ENCODE measurements at regions not wholly inside any gene's neighbourhood (a gene's known extent, or its start where the extent isn't known, plus 50 kb on each side); places are given as distances from the start of the nearest gene placed in this dataset.

- TF ChIP-seq POLR2A (IDR thresholded peaks at IDR 0.05), result no peak
- TF ChIP-seq, protein P1, sequence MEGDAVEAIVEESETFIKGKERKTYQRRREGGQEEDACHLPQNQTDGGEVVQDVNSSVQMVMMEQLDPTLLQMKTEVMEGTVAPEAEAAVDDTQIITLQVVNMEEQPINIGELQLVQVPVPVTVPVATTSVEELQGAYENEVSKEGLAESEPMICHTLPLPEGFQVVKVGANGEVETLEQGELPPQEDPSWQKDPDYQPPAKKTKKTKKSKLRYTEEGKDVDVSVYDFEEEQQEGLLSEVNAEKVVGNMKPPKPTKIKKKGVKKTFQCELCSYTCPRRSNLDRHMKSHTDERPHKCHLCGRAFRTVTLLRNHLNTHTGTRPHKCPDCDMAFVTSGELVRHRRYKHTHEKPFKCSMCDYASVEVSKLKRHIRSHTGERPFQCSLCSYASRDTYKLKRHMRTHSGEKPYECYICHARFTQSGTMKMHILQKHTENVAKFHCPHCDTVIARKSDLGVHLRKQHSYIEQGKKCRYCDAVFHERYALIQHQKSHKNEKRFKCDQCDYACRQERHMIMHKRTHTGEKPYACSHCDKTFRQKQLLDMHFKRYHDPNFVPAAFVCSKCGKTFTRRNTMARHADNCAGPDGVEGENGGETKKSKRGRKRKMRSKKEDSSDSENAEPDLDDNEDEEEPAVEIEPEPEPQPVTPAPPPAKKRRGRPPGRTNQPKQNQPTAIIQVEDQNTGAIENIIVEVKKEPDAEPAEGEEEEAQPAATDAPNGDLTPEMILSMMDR (IDR thresholded peaks at IDR 0.05), result no peak
Observed at GRCh38 chr3:10601857-10602230, 96.5 kb upstream of the ATP2B2 start.

All from Peyer's patch (tissue), 4 donors.